Upper lobe of left lung (tissue), 6 donors: ENCODE measurements at regions not wholly inside any gene's neighbourhood (a gene's known extent, or its start where the extent isn't known, plus 50 kb on each side); places are given as distances from the start of the nearest gene placed in this dataset.

Experiments
- ATAC-seq, 2 donors: fragments of 200-7000 bp; cut with Tn5 transposase; one replicate each; pipeline ENCODE4 v1.9.1; 2022; ENCODE audit warnings: mild to moderate bottlenecking in 2 of 2, moderate library complexity in 2 of 2; ENCODE audit not compliant: low FRiP score in 2 of 2
- DNase-seq, 2 donors: peaks; one replicate each; pipeline ENCODE4 v3.0.0-alpha.2; 2019 to 2020
- H3K27ac ChIP-seq, 4 donors: fragments of 200-600 bp; sonication (generic); one replicate each; pipeline ENCODE4 v1.5.1; 2016 to 2019
- H3K27me3 ChIP-seq, 4 donors: fragments of 200-600 bp; sonication (generic); one replicate each; pipeline ENCODE4 v1.5.1; 2017 to 2019
- H3K36me3 ChIP-seq, 4 donors: fragments of 200-600 bp; sonication (generic); one replicate each; pipeline ENCODE4 v1.5.1; 2016 to 2019
- H3K4me1 ChIP-seq, 4 donors: fragments of 200-600 bp; sonication (generic); one replicate each; pipeline ENCODE4 v1.5.1; 2018 to 2019
- H3K4me3 ChIP-seq, 4 donors: fragments of 200-600 bp; sonication (generic); one replicate each; pipeline ENCODE4 v1.5.1; 2017 to 2019; ENCODE audit warnings: mild to moderate bottlenecking in 2 of 4, moderate library complexity in 1 of 4
- H3K9me3 ChIP-seq, 4 donors: fragments of 200-600 bp; sonication (generic); one replicate each; pipeline ENCODE4 v1.5.1; 2018 to 2019
- EP300 ChIP-seq, 4 donors: sonication (generic); formaldehyde crosslinking; IDR thresholded peaks; one replicate each; pipeline ENCODE4 v1.5.1; 2017; ENCODE audit warnings: antibody characterized with exemption in 4 of 4, control low read depth in 2 of 4
- POLR2A ChIP-seq, 4 donors: fragments of 450-650 bp; IDR thresholded peaks; one replicate each; pipeline ENCODE4 v1.5.1; 2016 to 2017; ENCODE audit warnings: antibody characterized with exemption in 4 of 4, mild to moderate bottlenecking in 2 of 4
- POLR2AphosphoS5 ChIP-seq, 2 donors: sonication (generic); formaldehyde crosslinking; IDR thresholded peaks; one replicate each; pipeline ENCODE4 v1.5.1; 2017; ENCODE audit warnings: antibody characterized with exemption in 2 of 2
- WGBS, 2 donors: methylation state at CpG; one replicate each; pipeline ENCODE4 v1.1.5; 2017 to 2018; 5-methylcytosine and 5-hydroxymethylcytosine counted together
- TF ChIP-seq, protein P1 (sequence below), 6 experiments: fragments of 450-650 bp in 4 of 6; fragments of 200-600 bp in 2 of 6; sonication (generic) in 2 of 6; IDR thresholded peaks; one replicate each; pipeline ENCODE4 v1.5.1; 2016 to 2019; ENCODE audit warnings: antibody characterized with exemption in 6 of 6
- donor health status: DM: no; HTN: no; CAD: no; lungs with moderate emphysema.
- donor health status: DM: no; HTN: yes; CAD: no; lungs with severe emphysema.

DNA sequence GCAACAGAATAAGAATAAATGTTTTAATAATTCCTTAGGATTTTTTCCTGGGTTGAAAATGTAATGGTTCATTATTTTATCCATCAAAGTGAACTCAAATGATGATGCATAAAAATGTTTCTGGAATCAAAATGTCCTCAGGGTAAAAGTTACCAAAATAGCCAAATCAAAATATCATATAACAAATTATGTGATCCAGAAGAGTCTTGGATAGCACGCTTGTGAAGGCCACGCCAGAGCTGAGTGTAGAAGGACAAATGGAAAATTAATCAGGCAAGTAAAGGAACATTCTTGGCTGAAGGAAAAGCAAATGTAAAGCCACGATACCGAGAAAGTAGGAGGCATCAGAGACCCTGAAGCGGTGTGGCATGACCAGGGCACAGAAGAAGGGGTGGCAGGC, 169.2 kb downstream of the CAPZA3 start:
- WGBS, 2 donors = 74 to 80% methylated on average over 5 of the region's 5 CpGs
- Histone ChIP-seq H3K27ac (no peak overlapping the region), H3K27me3 (no peaks in the 10 kb centered on the region), H3K4me1 (no peaks in the 10 kb centered on the region), H3K36me3 (no peaks in the 10 kb centered on the region), H3K9me3 (peaks cover 0 to 3% (median 0%) of the 10 kb centered on the region in 4 donors), H3K4me3 (no peak overlapping the region)
- TF ChIP-seq POLR2AphosphoS5 (IDR thresholded peaks at IDR 0.05) (no peak), EP300 (IDR thresholded peaks at IDR 0.05) (no peak), POLR2A (IDR thresholded peaks at IDR 0.05) (no peak)
- TF ChIP-seq, protein P1, sequence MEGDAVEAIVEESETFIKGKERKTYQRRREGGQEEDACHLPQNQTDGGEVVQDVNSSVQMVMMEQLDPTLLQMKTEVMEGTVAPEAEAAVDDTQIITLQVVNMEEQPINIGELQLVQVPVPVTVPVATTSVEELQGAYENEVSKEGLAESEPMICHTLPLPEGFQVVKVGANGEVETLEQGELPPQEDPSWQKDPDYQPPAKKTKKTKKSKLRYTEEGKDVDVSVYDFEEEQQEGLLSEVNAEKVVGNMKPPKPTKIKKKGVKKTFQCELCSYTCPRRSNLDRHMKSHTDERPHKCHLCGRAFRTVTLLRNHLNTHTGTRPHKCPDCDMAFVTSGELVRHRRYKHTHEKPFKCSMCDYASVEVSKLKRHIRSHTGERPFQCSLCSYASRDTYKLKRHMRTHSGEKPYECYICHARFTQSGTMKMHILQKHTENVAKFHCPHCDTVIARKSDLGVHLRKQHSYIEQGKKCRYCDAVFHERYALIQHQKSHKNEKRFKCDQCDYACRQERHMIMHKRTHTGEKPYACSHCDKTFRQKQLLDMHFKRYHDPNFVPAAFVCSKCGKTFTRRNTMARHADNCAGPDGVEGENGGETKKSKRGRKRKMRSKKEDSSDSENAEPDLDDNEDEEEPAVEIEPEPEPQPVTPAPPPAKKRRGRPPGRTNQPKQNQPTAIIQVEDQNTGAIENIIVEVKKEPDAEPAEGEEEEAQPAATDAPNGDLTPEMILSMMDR (IDR thresholded peaks at IDR 0.05) = no peak
- ATAC-seq = peak in 1 of 2 donors; percentile 70
- no peak for DNase-seq

- H3K36me3 ChIP-seq = no peaks in the 10 kb centered on the region
- H3K9me3 ChIP-seq = peaks cover 0 to 3% (median 0%) of the 10 kb centered on the region in 4 donors
- no peak overlapping the region for H3K27ac ChIP-seq
- WGBS, 2 donors = 69 to 70% methylated on average over 7 of the region's 7 CpGs
- no peak overlapping the region for H3K4me3 ChIP-seq
- no peaks in the 10 kb centered on the region for H3K4me1 ChIP-seq
- TF ChIP-seq POLR2AphosphoS5 (IDR thresholded peaks at IDR 0.05) (no peak), POLR2A (IDR thresholded peaks at IDR 0.05) (no peak), EP300 (IDR thresholded peaks at IDR 0.05) (no peak)
- TF ChIP-seq, protein P1 (IDR thresholded peaks at IDR 0.05) = no peak
- no peak for DNase-seq
- peak in 1 of 2 donors; percentile 83 for ATAC-seq
- no peaks in the 10 kb centered on the region for H3K27me3 ChIP-seq
Measured at GRCh38 chr12:18907728-18908127, 169.8 kb downstream of the CAPZA3 start.

DNA sequence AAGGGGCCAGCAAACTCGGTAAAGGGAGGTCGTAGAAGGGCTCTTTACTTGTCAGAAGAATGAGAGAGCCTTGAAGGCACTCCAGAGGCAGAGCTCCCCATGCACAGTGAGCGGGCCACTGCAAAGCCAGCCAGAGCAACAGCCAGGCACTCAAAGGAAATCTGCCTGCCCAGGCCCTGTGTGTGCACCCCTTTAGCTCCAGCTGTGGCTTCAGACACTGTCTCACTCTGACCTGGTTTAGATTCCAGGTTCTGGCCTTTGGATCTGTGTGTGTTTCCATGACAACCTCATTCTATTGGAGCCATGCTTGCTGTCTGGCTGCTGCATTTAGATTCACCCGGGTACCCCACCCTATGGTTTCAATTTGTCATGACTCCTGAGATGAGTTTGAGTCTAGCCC, 170.3 kb downstream of the CAPZA3 start:
- peak in 1 of 2 donors; percentile 62 for ATAC-seq
- peaks cover 0 to 3% (median 0%) of the 10 kb centered on the region in 4 donors for H3K9me3 ChIP-seq
- no peak overlapping the region for H3K27ac ChIP-seq
- H3K27me3 ChIP-seq = no peaks in the 10 kb centered on the region
- H3K4me1 ChIP-seq = no peaks in the 10 kb centered on the region
- DNase-seq = no peak
- TF ChIP-seq POLR2A (IDR thresholded peaks at IDR 0.05) (no peak), EP300 (IDR thresholded peaks at IDR 0.05) (no peak), POLR2AphosphoS5 (IDR thresholded peaks at IDR 0.05) (no peak)
- TF ChIP-seq, protein P1 (IDR thresholded peaks at IDR 0.05) = no peak
- no peak overlapping the region for H3K4me3 ChIP-seq
- H3K36me3 ChIP-seq = no peaks in the 10 kb centered on the region
- WGBS, 2 donors = 68 to 73% methylated on average over 4 of the region's 4 CpGs

- Histone ChIP-seq H3K4me3 (no peak overlapping the region), H3K9me3 (no peaks in the 10 kb centered on the region), H3K4me1 (no peaks in the 10 kb centered on the region), H3K36me3 (no peaks in the 10 kb centered on the region), H3K27me3 (no peaks in the 10 kb centered on the region), H3K27ac (no peak overlapping the region)
- ATAC-seq = no peak
- no peak for DNase-seq
- TF ChIP-seq POLR2A (IDR thresholded peaks at IDR 0.05) = no peak
- no peak for TF ChIP-seq EP300 (IDR thresholded peaks at IDR 0.05)
- no peak for TF ChIP-seq POLR2AphosphoS5 (IDR thresholded peaks at IDR 0.05)
- TF ChIP-seq, protein P1 (IDR thresholded peaks at IDR 0.05) = no peak
- 97% methylated on average over 1 of the region's 1 CpG for whole genome bisulfite sequencing, 2 donors
Measured at GRCh38 chr12:18919871-18920511, 182.1 kb downstream of the CAPZA3 start.

DNA sequence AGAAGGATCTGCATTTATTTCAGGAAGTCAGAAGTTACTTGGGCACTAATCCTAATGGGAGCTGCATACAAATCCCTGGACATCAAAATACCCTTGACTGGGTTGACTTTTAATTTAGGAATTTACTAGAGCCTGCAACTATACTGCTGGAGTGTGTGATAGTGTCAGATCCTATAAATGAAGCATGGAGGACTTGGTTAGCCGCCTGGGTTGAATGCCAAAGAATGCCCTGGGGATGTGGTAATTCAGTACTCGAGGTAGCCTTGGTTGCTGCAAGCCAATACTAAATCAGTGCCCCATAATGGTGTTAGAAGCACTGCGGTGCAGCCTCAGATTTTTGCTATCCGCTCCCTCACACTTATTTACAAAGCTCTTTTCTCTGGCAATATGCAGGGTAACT, 184.9 kb downstream of the CAPZA3 start:
- no peaks in the 10 kb centered on the region for H3K36me3 ChIP-seq
- H3K27ac ChIP-seq = no peak overlapping the region
- H3K4me3 ChIP-seq = no peak overlapping the region
- no peak for TF ChIP-seq POLR2A (IDR thresholded peaks at IDR 0.05)
- no peak for TF ChIP-seq EP300 (IDR thresholded peaks at IDR 0.05)
- TF ChIP-seq, protein P1 (IDR thresholded peaks at IDR 0.05) = no peak
- TF ChIP-seq POLR2AphosphoS5 (IDR thresholded peaks at IDR 0.05) = no peak
- DNase-seq (no peak), ATAC-seq (peak in 1 of 2 donors; percentile 15)
- no peaks in the 10 kb centered on the region for H3K4me1 ChIP-seq
- H3K9me3 ChIP-seq = no peaks in the 10 kb centered on the region
- 78 to 89% methylated on average over 4 of the region's 4 CpGs for WGBS, 2 donors
- no peaks in the 10 kb centered on the region for H3K27me3 ChIP-seq
